HFFc6 (cell line): ENCODE measurements at regions not wholly inside any gene's neighbourhood (a gene's known extent, or its start where the extent isn't known, plus 50 kb on each side); places are given as distances from the start of the nearest gene placed in this dataset.

Experiments used
- DNase-seq: peaks from one replicate; pipeline ENCODE4 v3.0.0-alpha.2; 2018
- H3K27ac Mint-ChIP-seq: 2 replicates; pipeline ENCODE4 v1.8.0; 2020; ENCODE audit warnings: mild to moderate bottlenecking, mixed read lengths
- H3K27me3 Mint-ChIP-seq: 2 replicates; pipeline ENCODE4 v1.8.0; 2021; ENCODE audit warnings: mild to moderate bottlenecking, moderate library complexity, mixed read lengths; ENCODE audit not compliant: insufficient read depth
- H3K36me3 Mint-ChIP-seq: 2 replicates; pipeline ENCODE4 v1.8.0; 2021; ENCODE audit warnings: low read depth, mixed read lengths
- H3K4me1 Mint-ChIP-seq: 2 replicates; pipeline ENCODE4 v1.8.0; 2020; ENCODE audit warnings: low read depth, mixed read lengths
- H3K4me3 Mint-ChIP-seq: 2 replicates; pipeline ENCODE4 v1.8.0; 2020; ENCODE audit warnings: mild to moderate bottlenecking, moderate library complexity, mixed read lengths
- H3K9me3 Mint-ChIP-seq: 2 replicates; pipeline ENCODE4 v1.8.0; 2020; ENCODE audit warnings: mild to moderate bottlenecking, mixed read lengths
- TF ChIP-seq, protein P1 (sequence below): fragments of 200-600 bp; sonication (generic); IDR thresholded peaks from 2 replicates; pipeline ENCODE4 v1.5.0; 2021; ENCODE audit warnings: antibody characterized with exemption, mild to moderate bottlenecking

DNA sequence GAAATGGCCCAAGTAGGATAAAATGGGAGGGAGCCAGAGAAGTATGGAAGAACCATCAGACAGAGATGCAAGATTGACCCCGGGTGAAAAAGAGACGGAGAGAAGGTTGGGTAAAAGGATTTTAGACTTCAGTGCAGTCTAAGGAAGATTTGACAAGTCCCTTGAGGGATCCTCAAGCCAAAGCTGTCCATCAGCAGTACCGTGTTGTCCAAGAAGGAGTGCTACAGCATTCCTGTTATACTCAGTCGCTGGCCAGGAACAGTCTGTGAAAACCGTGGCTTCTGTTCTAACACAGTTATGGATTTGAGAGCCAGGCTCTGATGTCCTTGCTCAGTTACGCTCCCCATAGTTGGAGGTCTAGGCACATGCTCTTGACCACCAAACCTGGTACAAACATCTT lies 383.9 kb upstream of the DAB2 start:
- no peak overlapping the region for H3K27ac Mint-ChIP-seq
- no peak overlapping the region for H3K4me3 Mint-ChIP-seq
- TF ChIP-seq, protein P1, sequence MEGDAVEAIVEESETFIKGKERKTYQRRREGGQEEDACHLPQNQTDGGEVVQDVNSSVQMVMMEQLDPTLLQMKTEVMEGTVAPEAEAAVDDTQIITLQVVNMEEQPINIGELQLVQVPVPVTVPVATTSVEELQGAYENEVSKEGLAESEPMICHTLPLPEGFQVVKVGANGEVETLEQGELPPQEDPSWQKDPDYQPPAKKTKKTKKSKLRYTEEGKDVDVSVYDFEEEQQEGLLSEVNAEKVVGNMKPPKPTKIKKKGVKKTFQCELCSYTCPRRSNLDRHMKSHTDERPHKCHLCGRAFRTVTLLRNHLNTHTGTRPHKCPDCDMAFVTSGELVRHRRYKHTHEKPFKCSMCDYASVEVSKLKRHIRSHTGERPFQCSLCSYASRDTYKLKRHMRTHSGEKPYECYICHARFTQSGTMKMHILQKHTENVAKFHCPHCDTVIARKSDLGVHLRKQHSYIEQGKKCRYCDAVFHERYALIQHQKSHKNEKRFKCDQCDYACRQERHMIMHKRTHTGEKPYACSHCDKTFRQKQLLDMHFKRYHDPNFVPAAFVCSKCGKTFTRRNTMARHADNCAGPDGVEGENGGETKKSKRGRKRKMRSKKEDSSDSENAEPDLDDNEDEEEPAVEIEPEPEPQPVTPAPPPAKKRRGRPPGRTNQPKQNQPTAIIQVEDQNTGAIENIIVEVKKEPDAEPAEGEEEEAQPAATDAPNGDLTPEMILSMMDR, result no peak
- no peaks in the 10 kb centered on the region for H3K36me3 Mint-ChIP-seq
- H3K9me3 Mint-ChIP-seq, result no peaks in the 10 kb centered on the region
- peaks cover 5% of the 10 kb centered on the region for H3K27me3 Mint-ChIP-seq
- no peak for DNase-seq
- no peaks in the 10 kb centered on the region for H3K4me1 Mint-ChIP-seq

DNA sequence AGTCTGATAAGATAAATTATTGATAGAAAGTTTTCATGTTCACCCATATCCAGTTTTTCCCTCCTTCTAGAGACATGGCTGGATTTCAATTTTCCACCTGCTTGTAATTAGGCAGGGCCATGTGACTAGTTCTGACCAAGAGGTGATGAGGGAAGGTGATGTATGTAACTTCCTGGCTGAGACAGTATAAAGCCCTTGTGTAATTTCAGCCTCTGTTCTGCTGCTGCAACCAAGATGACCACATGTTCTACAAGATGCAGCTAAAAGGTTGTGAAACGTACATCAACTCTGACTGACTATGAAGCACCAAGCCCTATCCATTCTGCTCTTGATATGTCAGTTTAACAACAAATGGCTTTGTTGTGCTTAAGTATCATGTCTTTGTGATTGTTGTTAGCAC lies 376.5 kb upstream of the DAB2 start:
- no peak for DNase-seq
- no peaks in the 10 kb centered on the region for H3K9me3 Mint-ChIP-seq
- TF ChIP-seq, protein P1, result no peak

DNA sequence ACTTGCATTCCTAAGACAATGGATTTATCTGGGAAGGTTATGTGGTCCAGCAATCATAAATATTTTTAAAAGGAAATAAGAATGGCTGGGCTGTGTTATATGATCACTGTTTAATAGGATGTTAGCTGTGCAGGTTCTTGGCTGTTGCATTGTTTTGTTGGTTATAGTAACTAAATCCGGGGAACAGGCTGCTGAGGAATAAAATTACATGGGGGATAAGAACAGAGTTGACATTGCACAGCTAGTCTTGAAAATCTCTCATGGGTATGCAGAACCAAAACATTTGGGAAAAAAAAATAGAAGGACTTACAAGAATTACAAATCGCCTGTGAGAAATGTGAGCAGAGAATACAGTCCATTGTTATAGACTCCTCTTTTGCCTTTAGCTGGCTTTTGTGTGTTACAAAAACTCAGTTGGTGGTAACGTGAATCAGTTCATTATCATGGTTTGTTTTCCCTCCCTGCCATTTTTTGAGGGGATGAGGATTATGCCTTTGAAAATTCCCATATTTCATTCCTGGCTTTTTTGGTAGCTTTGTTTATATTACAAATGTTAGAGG lies 375.3 kb upstream of the DAB2 start:
- H3K4me1 Mint-ChIP-seq, result no peaks in the 10 kb centered on the region
- no peaks in the 10 kb centered on the region for H3K36me3 Mint-ChIP-seq
- no peak for DNase-seq
- H3K4me3 Mint-ChIP-seq, result no peak overlapping the region
- H3K27ac Mint-ChIP-seq, result no peak overlapping the region
- H3K9me3 Mint-ChIP-seq, result no peaks in the 10 kb centered on the region
- TF ChIP-seq, protein P1, result no peak
- H3K27me3 Mint-ChIP-seq, result no peaks in the 10 kb centered on the region; the same call in 1 of the 2 replicates

More for the DNA sequence above, 376.5 kb upstream of the DAB2 start:
- H3K36me3 Mint-ChIP-seq, result no peaks in the 10 kb centered on the region
- H3K4me1 Mint-ChIP-seq, result no peaks in the 10 kb centered on the region
- no peak overlapping the region for H3K4me3 Mint-ChIP-seq
- no peak overlapping the region for H3K27ac Mint-ChIP-seq
- H3K27me3 Mint-ChIP-seq, result no peaks in the 10 kb centered on the region; the same call in 1 of the 2 replicates

DNA sequence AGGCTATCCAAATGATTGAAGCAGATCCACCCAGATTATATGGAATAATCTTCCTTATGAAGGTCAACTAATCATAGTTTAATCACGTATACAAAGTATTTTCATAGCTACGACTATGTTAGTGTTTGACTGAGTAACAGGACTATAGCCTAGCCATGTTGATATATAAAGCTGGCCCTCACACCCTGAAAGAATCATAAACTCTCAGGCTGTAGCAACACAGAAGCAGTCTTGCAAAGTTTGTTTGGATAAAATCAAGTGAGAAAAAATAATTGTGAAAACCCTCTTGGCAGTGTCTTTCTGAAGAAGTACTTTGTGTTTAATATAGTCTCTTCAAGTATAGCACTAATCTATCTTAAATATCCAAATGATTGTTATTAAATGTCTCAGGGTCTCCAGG lies 374.5 kb upstream of the DAB2 start:
- H3K4me1 Mint-ChIP-seq, result peaks cover 7% of the 10 kb centered on the region; the same call in 1 of the 2 replicates
- H3K4me3 Mint-ChIP-seq, result no peak overlapping the region
- H3K9me3 Mint-ChIP-seq, result no peaks in the 10 kb centered on the region
- TF ChIP-seq, protein P1, result no peak
- no peak for DNase-seq
- H3K27me3 Mint-ChIP-seq, result no peaks in the 10 kb centered on the region; the same call in 1 of the 2 replicates
- no peak overlapping the region for H3K27ac Mint-ChIP-seq
- no peaks in the 10 kb centered on the region for H3K36me3 Mint-ChIP-seq

DNA sequence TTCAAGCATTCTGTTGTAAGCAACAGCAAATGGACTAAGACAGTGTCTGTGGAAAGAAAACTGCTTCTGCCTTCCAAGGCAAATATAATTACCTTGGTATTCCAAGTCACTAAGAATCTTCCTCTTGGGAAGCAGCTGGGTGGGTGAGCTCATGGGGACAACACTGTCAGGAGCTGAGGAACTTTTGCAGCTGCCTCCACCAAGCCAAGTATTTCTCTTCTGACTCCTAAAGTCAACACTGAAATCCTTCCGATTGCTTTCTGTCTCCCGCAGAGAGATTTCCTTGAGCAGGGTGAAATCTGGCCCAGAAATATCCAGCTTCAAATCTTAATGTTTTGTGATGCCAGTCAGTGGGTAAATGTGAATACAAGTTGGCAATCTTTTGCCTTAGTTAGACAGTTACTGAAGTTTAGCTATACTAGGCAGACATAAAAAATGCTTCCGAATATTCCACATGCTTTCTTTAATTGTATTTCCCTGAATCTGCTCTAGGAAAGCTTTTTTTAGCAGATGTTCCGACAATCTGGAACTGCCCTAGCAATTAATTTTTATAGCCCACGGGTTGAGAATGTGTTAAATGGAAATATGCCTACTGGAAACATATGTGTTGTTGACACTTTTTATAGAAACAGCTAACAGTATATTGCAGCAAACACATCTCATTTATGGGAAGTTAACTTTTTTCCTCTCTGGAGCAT lies 369.9 kb upstream of the DAB2 start:
- Mint-ChIP-seq H3K36me3 (no peaks in the 10 kb centered on the region), H3K4me1 (peaks cover 7% of the 10 kb centered on the region; the same call in 1 of the 2 replicates), H3K4me3 (no peak overlapping the region), H3K27ac (no peak overlapping the region), H3K27me3 (no peaks in the 10 kb centered on the region; the same call in 1 of the 2 replicates), H3K9me3 (no peaks in the 10 kb centered on the region)
- no peak for DNase-seq
- TF ChIP-seq, protein P1, result no peak
